GM23338 (cell line): ENCODE measurements at regions not wholly inside any gene's neighbourhood (a gene's known extent, or its start where the extent isn't known, plus 50 kb on each side); places are given as distances from the start of the nearest gene placed in this dataset.

Experiments used
- ATAC-seq: fragments of 200-7000 bp; cut with Tn5 transposase; 3 replicates; pipeline ENCODE4 v1.9.1; 2020
- DNase-seq: peaks from one replicate; pipeline ENCODE4 v3.0.0-alpha.2; 2015; ENCODE audit warnings: low spot score
- H2AFZ ChIP-seq: fragments of 200-600 bp; sonication (generic); 2 replicates; pipeline ENCODE4 v1.8.0; 2016; ENCODE audit warnings: antibody characterized with exemption, mild to moderate bottlenecking, moderate library complexity
- H3F3A ChIP-seq: fragments of 200-600 bp; sonication (generic); replicated peaks from 2 replicates; pipeline ENCODE4 v1.8.0; 2017; ENCODE audit warnings: antibody characterized with exemption, mixed run types, low read depth
- H3K27ac ChIP-seq: fragments of 200-600 bp; sonication (generic); 2 replicates; pipeline ENCODE4 v1.6.1; 2016; ENCODE audit warnings: low read depth
- H3K27me3 ChIP-seq: fragments of 200-600 bp; sonication (generic); 2 replicates; pipeline ENCODE4 v1.8.0; 2016; ENCODE audit warnings: mild to moderate bottlenecking, mixed run types, moderate library complexity; ENCODE audit not compliant: insufficient read depth
- H3K36me3 ChIP-seq: fragments of 200-600 bp; sonication (generic); 2 replicates; pipeline ENCODE4 v1.8.0; 2016; ENCODE audit warnings: mild to moderate bottlenecking; ENCODE audit not compliant: insufficient read depth
- H3K4me1 ChIP-seq: fragments of 200-600 bp; sonication (generic); 2 replicates; pipeline ENCODE4 v1.8.0; 2016; ENCODE audit warnings: mild to moderate bottlenecking, moderate library complexity; ENCODE audit not compliant: insufficient read depth
- H3K4me2 ChIP-seq: fragments of 200-600 bp; sonication (generic); 2 replicates; pipeline ENCODE4 v1.7.1; 2017; ENCODE audit warnings: mixed run types
- H3K4me3 ChIP-seq: fragments of 200-600 bp; sonication (generic); 2 replicates; pipeline ENCODE4 v1.6.1; 2016; ENCODE audit warnings: mixed run types
- H3K79me2 ChIP-seq: fragments of 200-600 bp; sonication (generic); replicated peaks from 2 replicates; pipeline ENCODE4 v1.8.0; 2017; ENCODE audit warnings: mild to moderate bottlenecking; ENCODE audit not compliant: insufficient read depth
- H3K9me2 ChIP-seq: fragments of 200-600 bp; sonication (generic); 2 replicates; pipeline ENCODE4 v1.8.0; 2017; ENCODE audit not compliant: insufficient read depth
- H4K20me1 ChIP-seq: fragments of 200-600 bp; sonication (generic); replicated peaks from 2 replicates; pipeline ENCODE4 v1.8.0; 2017; ENCODE audit warnings: mild to moderate bottlenecking; ENCODE audit not compliant: insufficient read depth
- H3K27ac Mint-ChIP-seq: 2 replicates; pipeline ENCODE4 v1.8.0; 2020; ENCODE audit warnings: inconsistent platforms, mild to moderate bottlenecking, moderate library complexity, mixed read lengths
- H3K27me3 Mint-ChIP-seq: 3 replicates; pipeline ENCODE4 v1.8.0; 2022; ENCODE audit warnings: low read depth, mild to moderate bottlenecking, moderate library complexity, mixed read lengths, inconsistent platforms; ENCODE audit not compliant: insufficient read depth, poor library complexity
- H3K36me3 Mint-ChIP-seq: 3 replicates; pipeline ENCODE4 v1.8.0; 2021; ENCODE audit warnings: low read depth, mild to moderate bottlenecking, inconsistent platforms, moderate library complexity, mixed read lengths
- H3K4me1 Mint-ChIP-seq: 3 replicates; pipeline ENCODE4 v1.8.0; 2020; ENCODE audit warnings: mild to moderate bottlenecking, inconsistent platforms, mixed read lengths
- H3K4me3 Mint-ChIP-seq: 3 replicates; pipeline ENCODE4 v1.8.0; 2021; ENCODE audit warnings: moderate library complexity, mild to moderate bottlenecking, inconsistent platforms, mixed read lengths
- H3K9me3 Mint-ChIP-seq: 3 replicates; pipeline ENCODE4 v1.8.0; 2020; ENCODE audit warnings: moderate library complexity, mild to moderate bottlenecking, inconsistent platforms, mixed read lengths
- CREB1 ChIP-seq: fragments of 250-450 bp; sonication (Bioruptor Pico); IDR thresholded peaks from 2 replicates; pipeline ENCODE4 v1.5.0; 2020; ENCODE audit warnings: low read depth, mild to moderate bottlenecking, moderate library complexity
- EZH2phosphoT487 ChIP-seq: fragments of 200-600 bp; sonication (generic); IDR thresholded peaks from one replicate; pipeline ENCODE4 v1.8.1; 2018; ENCODE audit warnings: antibody characterized with exemption; ENCODE audit not compliant: unreplicated experiment
- NANOG ChIP-seq: IDR thresholded peaks from 2 replicates; pipeline ENCODE4 v1.6.1; 2016; ENCODE audit warnings: antibody characterized with exemption, borderline replicate concordance
- REST ChIP-seq: IDR thresholded peaks from one replicate; pipeline ENCODE4 v1.6.1; 2018; ENCODE audit warnings: antibody characterized with exemption; ENCODE audit not compliant: unreplicated experiment
- ZNF114 ChIP-seq: fragments of 250-450 bp; sonication (Bioruptor Pico); IDR thresholded peaks from 2 replicates; pipeline ENCODE4 v1.5.0; 2020; ENCODE audit warnings: mild to moderate bottlenecking, moderate library complexity
- ZNF462 ChIP-seq: fragments of 250-450 bp; sonication (Bioruptor Pico); IDR thresholded peaks from 2 replicates; pipeline ENCODE4 v1.5.0; 2020; ENCODE audit warnings: mild to moderate bottlenecking, moderate library complexity

GRCh38 chrX:7635604-7636003 lies 207.4 kb upstream of the VCX start:
- Mint-ChIP-seq H3K27me3 (peaks cover 4% of the 10 kb centered on the region), H3K27ac (no peak overlapping the region), H3K4me1 (no peaks in the 10 kb centered on the region), H3K4me3 (no peak overlapping the region), H3K9me3 (peaks cover 8% of the 10 kb centered on the region; the same call in 2 of the 3 replicates), H3K36me3 (peaks cover 9% of the 10 kb centered on the region; the same call in 2 of the 3 replicates)
- H3F3A ChIP-seq: no peaks in the 10 kb centered on the region
- no peak overlapping the region for H3K4me3 ChIP-seq
- H3K9me2 ChIP-seq: no peaks in the 10 kb centered on the region
- H3K27me3 ChIP-seq: no peaks in the 10 kb centered on the region
- no peak overlapping the region for H2AFZ ChIP-seq
- TF ChIP-seq ZNF114 (CRISPR knock-in tag): no peak
- TF ChIP-seq ZNF462 (CRISPR knock-in tag): no peak
- TF ChIP-seq REST: no peak
- TF ChIP-seq NANOG: no peak
- no peak for TF ChIP-seq EZH2phosphoT487
- no peak for TF ChIP-seq CREB1 (CRISPR knock-in tag)
- no peak overlapping the region for H3K4me2 ChIP-seq
- H4K20me1 ChIP-seq: no peaks in the 10 kb centered on the region
- DNase-seq: no peak
- ATAC-seq: no peak
- H3K79me2 ChIP-seq: no peaks in the 10 kb centered on the region
- H3K27ac ChIP-seq: no peak overlapping the region
- no peaks in the 10 kb centered on the region for H3K4me1 ChIP-seq
- no peaks in the 10 kb centered on the region for H3K36me3 ChIP-seq
